ENCODE measurements at regions not wholly inside any gene's neighbourhood (a gene's known extent, or its start where the extent isn't known, plus 50 kb on each side); places are given as distances from the start of the nearest gene placed in this dataset.
"Not testable (repeated sequence)": the region's sequence is repeated elsewhere in the genome, so short reads cannot be mapped to it uniquely, and the experiment has no call there.

- H3K4me1 ChIP-seq (ENCODE audit: control insufficient read depth, extremely low read depth, insufficient read depth, low read length): no peaks in the 10 kb centered on the region
- H2AFZ ChIP-seq (ENCODE audit: low read length): no peak overlapping the region
- no peak overlapping the region for H3K4me2 ChIP-seq (ENCODE audit: extremely low read depth, insufficient read depth, low read length)
- no peak overlapping the region for H3K9ac ChIP-seq (ENCODE audit: insufficient read depth, low read length)
- no peak overlapping the region for H3K27ac ChIP-seq (ENCODE audit: insufficient read depth, low read length)
- no peak overlapping the region for H3K4me3 ChIP-seq (replicated peaks in 1 of 4; ENCODE audit: control extremely low read depth in 1 of 4, insufficient read depth in 1 of 4, low read depth in 3 of 4, low read length in 4 of 4)
- no peak for TF ChIP-seq EZH2 (IDR thresholded peaks at IDR 0.05; ENCODE audit: low read length, missing control alignments)
- TF ChIP-seq CTCF (conservative IDR thresholded peaks at IDR 0.05 in 1 of 2, IDR thresholded peaks at IDR 0.05 in 1 of 2; ENCODE audit: low read depth in 1 of 2, low read length in 2 of 2): no peak
- H4K20me1 ChIP-seq (ENCODE audit: control insufficient read depth, extremely low read depth, insufficient read depth, low read length): no peaks in the 10 kb centered on the region
- no peaks in the 10 kb centered on the region for H3K9me3 ChIP-seq (ENCODE audit: control insufficient read depth, insufficient read depth, low read depth, low read length)
- H3K27me3 ChIP-seq (ENCODE audit: control insufficient read depth, insufficient read depth, low read length): no peaks in the 10 kb centered on the region
- H3K36me3 ChIP-seq (ENCODE audit: control insufficient read depth, insufficient read depth, low read length): no peaks in the 10 kb centered on the region
- DNase-seq (ENCODE audit: low read depth in 2 of 2): no peak
- no peaks in the 10 kb centered on the region for H3K79me2 ChIP-seq (ENCODE audit: control insufficient read depth, insufficient read depth, low read length)
Measured at GRCh38 chr15:87703327-87704111, 553.0 kb downstream of the NTRK3 start.

GRCh38 chr15:87702270-87702669, 554.3 kb downstream of the NTRK3 start:
- Histone ChIP-seq H2AFZ (ENCODE audit: low read length) (no peak overlapping the region), H3K27me3 (ENCODE audit: control insufficient read depth, insufficient read depth, low read length) (no peaks in the 10 kb centered on the region), H4K20me1 (ENCODE audit: control insufficient read depth, extremely low read depth, insufficient read depth, low read length) (no peaks in the 10 kb centered on the region), H3K9me3 (ENCODE audit: control insufficient read depth, insufficient read depth, low read depth, low read length) (no peaks in the 10 kb centered on the region), H3K27ac (ENCODE audit: insufficient read depth, low read length) (no peak overlapping the region), H3K4me1 (ENCODE audit: control insufficient read depth, extremely low read depth, insufficient read depth, low read length) (no peaks in the 10 kb centered on the region), H3K9ac (ENCODE audit: insufficient read depth, low read length) (no peak overlapping the region), H3K79me2 (ENCODE audit: control insufficient read depth, insufficient read depth, low read length) (no peaks in the 10 kb centered on the region), H3K36me3 (ENCODE audit: control insufficient read depth, insufficient read depth, low read length) (no peaks in the 10 kb centered on the region), H3K4me2 (ENCODE audit: extremely low read depth, insufficient read depth, low read length) (no peak overlapping the region), H3K4me3 (replicated peaks in 1 of 4; ENCODE audit: control extremely low read depth in 1 of 4, insufficient read depth in 1 of 4, low read depth in 3 of 4, low read length in 4 of 4) (no peak overlapping the region)
- TF ChIP-seq EZH2 (IDR thresholded peaks at IDR 0.05; ENCODE audit: low read length, missing control alignments) (no peak), CTCF (conservative IDR thresholded peaks at IDR 0.05 in 1 of 2, IDR thresholded peaks at IDR 0.05 in 1 of 2; ENCODE audit: low read depth in 1 of 2, low read length in 2 of 2) (no peak)
- DNase-seq (ENCODE audit: low read depth in 2 of 2): no peak

- not testable (repeated sequence) for H3K9ac ChIP-seq (ENCODE audit: insufficient read depth, low read length); H3K27me3 ChIP-seq (ENCODE audit: control insufficient read depth, insufficient read depth, low read length)
Measured at GRCh38 chr15:87698467-87698866, 558.1 kb downstream of the NTRK3 start.

More at GRCh38 chr15:87698467-87698866, 558.1 kb downstream of the NTRK3 start:
- not testable (repeated sequence) for H3K9me3 ChIP-seq (ENCODE audit: control insufficient read depth, insufficient read depth, low read depth, low read length); DNase-seq (ENCODE audit: low read depth in 2 of 2); H4K20me1 ChIP-seq (ENCODE audit: control insufficient read depth, extremely low read depth, insufficient read depth, low read length); H3K27ac ChIP-seq (ENCODE audit: insufficient read depth, low read length); H3K79me2 ChIP-seq (ENCODE audit: control insufficient read depth, insufficient read depth, low read length); H2AFZ ChIP-seq (ENCODE audit: low read length); H3K4me2 ChIP-seq (ENCODE audit: extremely low read depth, insufficient read depth, low read length); H3K36me3 ChIP-seq (ENCODE audit: control insufficient read depth, insufficient read depth, low read length); H3K4me3 ChIP-seq (replicated peaks in 1 of 4; ENCODE audit: control extremely low read depth in 1 of 4, insufficient read depth in 1 of 4, low read depth in 3 of 4, low read length in 4 of 4); H3K4me1 ChIP-seq (ENCODE audit: control insufficient read depth, extremely low read depth, insufficient read depth, low read length)
